Adrenal gland (tissue), 5 donors: ENCODE measurements at regions not wholly inside any gene's neighbourhood (a gene's known extent, or its start where the extent isn't known, plus 50 kb on each side); places are given as distances from the start of the nearest gene placed in this dataset.

Source experiments
- CTCF ChIP-seq, 6 experiments: fragments of 450-650 bp in 4 of 6; fragments of 200-600 bp in 2 of 6; sonication (generic) in 1 of 6; IDR thresholded peaks; 1 replicate in 5 of 6; 2 replicates in 1 of 6; pipeline versions ENCODE4 v1.5.1 to v1.8.0; 2016 to 2021; ENCODE audit warnings: antibody characterized with exemption in 6 of 6, mild to moderate bottlenecking in 2 of 6, moderate library complexity in 1 of 6
- POLR2A ChIP-seq, 2 donors: fragments of 450-650 bp; IDR thresholded peaks; one replicate each; pipeline ENCODE4 v1.6.1; 2017; ENCODE audit warnings: antibody characterized with exemption in 2 of 2, mild to moderate bottlenecking in 2 of 2, moderate library complexity in 1 of 2
- donor health status: DM: no; HTN: no; CAD: no.

- TF ChIP-seq CTCF (IDR thresholded peaks at IDR 0.05) (no peak), POLR2A (IDR thresholded peaks at IDR 0.05) (no peak)
These were observed 578.2 kb downstream of the QKI start for GRCh38 chr6:163992701-163993100.
